Endothelial cell (in vitro differentiated cells): ENCODE measurements at regions not wholly inside any gene's neighbourhood (a gene's known extent, or its start where the extent isn't known, plus 50 kb on each side); places are given as distances from the start of the nearest gene placed in this dataset.

Experiments used
- DNase-seq: peaks from one replicate; pipeline ENCODE4 v3.0.0; 2021; ENCODE audit warnings: low spot score
- H3K27ac Mint-ChIP-seq: one replicate; pipeline ENCODE4 v1.8.0; 2021; ENCODE audit warnings: mixed read lengths, inconsistent platforms; ENCODE audit not compliant: unreplicated experiment
- H3K27me3 Mint-ChIP-seq: one replicate; pipeline ENCODE4 v1.8.0; 2021; ENCODE audit warnings: mild to moderate bottlenecking, moderate library complexity, mixed read lengths, inconsistent platforms; ENCODE audit not compliant: unreplicated experiment
- H3K36me3 Mint-ChIP-seq: one replicate; pipeline ENCODE4 v1.8.0; 2021; ENCODE audit warnings: mild to moderate bottlenecking, low read depth, mixed read lengths, inconsistent platforms; ENCODE audit not compliant: unreplicated experiment
- H3K4me1 Mint-ChIP-seq: one replicate; pipeline ENCODE4 v1.8.0; 2021; ENCODE audit warnings: mild to moderate bottlenecking, mixed read lengths, inconsistent platforms; ENCODE audit not compliant: unreplicated experiment
- H3K4me3 Mint-ChIP-seq: one replicate; pipeline ENCODE4 v1.8.0; 2021; ENCODE audit warnings: mild to moderate bottlenecking, mixed read lengths, inconsistent platforms; ENCODE audit not compliant: unreplicated experiment
- H3K9me3 Mint-ChIP-seq: one replicate; pipeline ENCODE4 v1.8.0; 2021; ENCODE audit warnings: mixed read lengths, inconsistent platforms; ENCODE audit not compliant: unreplicated experiment
- TF ChIP-seq, protein P1 (sequence below): fragments of 200-600 bp; sonication (generic); IDR thresholded peaks from one replicate; pipeline ENCODE4 v1.5.0; 2021; ENCODE audit warnings: antibody characterized with exemption; ENCODE audit not compliant: unreplicated experiment

DNA sequence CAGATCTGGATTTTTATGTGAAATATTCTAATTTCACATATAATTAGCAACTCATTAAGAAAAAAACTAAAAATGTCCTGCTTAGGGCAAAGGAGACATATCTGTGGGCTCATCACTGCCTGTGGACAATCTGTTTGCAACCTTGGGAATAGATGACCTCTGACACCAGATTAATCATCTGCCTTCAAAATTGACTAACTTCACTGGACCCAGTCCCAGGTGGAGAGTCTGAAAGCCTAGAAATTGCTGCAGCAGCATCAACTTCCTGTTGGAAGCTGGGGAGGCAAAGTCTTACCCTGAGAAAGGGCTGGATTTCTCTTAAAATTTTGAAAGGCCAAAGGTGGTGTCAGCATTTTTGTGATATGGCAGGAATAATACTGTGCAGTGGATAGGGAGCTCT, 76.3 kb upstream of the TNC start:
- Mint-ChIP-seq H3K27ac (no peak overlapping the region), H3K36me3 (no peaks in the 10 kb centered on the region), H3K4me1 (peaks cover 17% of the 10 kb centered on the region), H3K9me3 (no peaks in the 10 kb centered on the region), H3K27me3 (peaks cover 5% of the 10 kb centered on the region), H3K4me3 (no peak overlapping the region)
- TF ChIP-seq, protein P1, sequence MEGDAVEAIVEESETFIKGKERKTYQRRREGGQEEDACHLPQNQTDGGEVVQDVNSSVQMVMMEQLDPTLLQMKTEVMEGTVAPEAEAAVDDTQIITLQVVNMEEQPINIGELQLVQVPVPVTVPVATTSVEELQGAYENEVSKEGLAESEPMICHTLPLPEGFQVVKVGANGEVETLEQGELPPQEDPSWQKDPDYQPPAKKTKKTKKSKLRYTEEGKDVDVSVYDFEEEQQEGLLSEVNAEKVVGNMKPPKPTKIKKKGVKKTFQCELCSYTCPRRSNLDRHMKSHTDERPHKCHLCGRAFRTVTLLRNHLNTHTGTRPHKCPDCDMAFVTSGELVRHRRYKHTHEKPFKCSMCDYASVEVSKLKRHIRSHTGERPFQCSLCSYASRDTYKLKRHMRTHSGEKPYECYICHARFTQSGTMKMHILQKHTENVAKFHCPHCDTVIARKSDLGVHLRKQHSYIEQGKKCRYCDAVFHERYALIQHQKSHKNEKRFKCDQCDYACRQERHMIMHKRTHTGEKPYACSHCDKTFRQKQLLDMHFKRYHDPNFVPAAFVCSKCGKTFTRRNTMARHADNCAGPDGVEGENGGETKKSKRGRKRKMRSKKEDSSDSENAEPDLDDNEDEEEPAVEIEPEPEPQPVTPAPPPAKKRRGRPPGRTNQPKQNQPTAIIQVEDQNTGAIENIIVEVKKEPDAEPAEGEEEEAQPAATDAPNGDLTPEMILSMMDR, result no peak
- no peak for DNase-seq

DNA sequence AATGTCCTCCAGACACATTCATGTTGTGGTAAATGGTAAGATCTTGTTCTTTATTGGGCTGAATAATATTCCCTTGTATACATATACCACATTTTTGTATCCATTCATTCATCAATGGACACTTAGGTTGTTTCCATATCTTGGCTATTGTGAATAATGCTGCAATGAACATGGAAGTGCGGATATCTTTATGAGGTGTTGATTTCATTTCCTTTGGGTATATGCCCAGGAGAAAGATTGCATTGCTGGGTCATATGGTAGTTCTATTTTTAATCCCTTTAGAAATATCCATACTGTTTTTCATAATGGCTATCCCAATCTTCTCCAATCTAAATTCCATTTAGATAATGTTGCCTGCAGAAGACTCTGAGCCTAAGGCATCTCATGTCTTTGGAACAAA, 78.0 kb upstream of the TNC start:
- peaks cover 19% of the 10 kb centered on the region for H3K4me1 Mint-ChIP-seq
- H3K9me3 Mint-ChIP-seq, result no peaks in the 10 kb centered on the region
- TF ChIP-seq, protein P1, result no peak
- no peak overlapping the region for H3K27ac Mint-ChIP-seq
- no peak overlapping the region for H3K4me3 Mint-ChIP-seq
- peaks cover 3% of the 10 kb centered on the region for H3K27me3 Mint-ChIP-seq
- no peaks in the 10 kb centered on the region for H3K36me3 Mint-ChIP-seq
- no peak for DNase-seq

DNA sequence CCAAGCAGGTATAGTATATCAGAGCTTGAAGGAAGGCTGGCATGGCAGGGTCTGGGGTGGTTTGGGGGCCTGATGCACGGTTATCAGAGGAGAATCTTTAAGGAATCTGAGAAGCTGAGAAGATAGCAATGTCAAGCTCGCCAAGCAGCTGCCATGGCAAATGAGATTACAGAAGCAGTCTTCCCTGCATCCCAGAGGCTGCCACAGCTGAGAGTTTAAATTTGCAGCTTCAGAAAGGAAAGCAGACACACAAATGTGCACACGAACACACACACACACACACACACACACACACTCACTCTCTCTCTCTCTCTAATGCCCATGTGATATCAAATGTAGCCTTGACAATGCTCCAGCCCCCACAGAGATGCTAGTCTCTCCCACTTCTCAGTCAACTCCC, 79.0 kb upstream of the TNC start:
- H3K27me3 Mint-ChIP-seq, result peaks cover 1% of the 10 kb centered on the region
- H3K4me1 Mint-ChIP-seq, result peaks cover 21% of the 10 kb centered on the region
- TF ChIP-seq, protein P1, result no peak
- DNase-seq, result no peak
- no peaks in the 10 kb centered on the region for H3K36me3 Mint-ChIP-seq
- no peaks in the 10 kb centered on the region for H3K9me3 Mint-ChIP-seq
- H3K27ac Mint-ChIP-seq, result no peak overlapping the region
- H3K4me3 Mint-ChIP-seq, result no peak overlapping the region

DNA sequence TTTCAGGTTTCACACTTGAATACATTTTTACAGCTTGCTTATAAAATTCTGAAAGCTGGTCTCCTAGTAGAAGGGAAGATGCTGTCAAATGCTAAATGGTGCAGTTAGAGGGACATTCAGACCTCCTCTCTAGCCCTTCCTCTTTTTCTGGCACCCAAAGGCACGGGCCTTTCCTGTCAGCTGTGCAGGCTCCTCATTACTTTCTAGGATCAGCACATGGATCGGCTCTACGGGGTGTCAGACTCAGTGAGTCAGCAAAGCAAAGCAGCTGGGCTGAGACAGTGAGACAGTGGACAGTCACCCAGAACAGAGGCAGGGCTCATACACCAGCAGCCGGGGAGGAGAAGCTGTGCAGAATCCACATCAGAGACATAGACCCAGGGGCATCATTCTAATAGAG, 80.0 kb upstream of the TNC start:
- no peaks in the 10 kb centered on the region for H3K9me3 Mint-ChIP-seq
- peaks cover 1% of the 10 kb centered on the region for H3K27me3 Mint-ChIP-seq
- DNase-seq, result no peak
- H3K27ac Mint-ChIP-seq, result no peak overlapping the region
- peaks cover 19% of the 10 kb centered on the region for H3K4me1 Mint-ChIP-seq
- TF ChIP-seq, protein P1, result no peak
- no peaks in the 10 kb centered on the region for H3K36me3 Mint-ChIP-seq
- no peak overlapping the region for H3K4me3 Mint-ChIP-seq

DNA sequence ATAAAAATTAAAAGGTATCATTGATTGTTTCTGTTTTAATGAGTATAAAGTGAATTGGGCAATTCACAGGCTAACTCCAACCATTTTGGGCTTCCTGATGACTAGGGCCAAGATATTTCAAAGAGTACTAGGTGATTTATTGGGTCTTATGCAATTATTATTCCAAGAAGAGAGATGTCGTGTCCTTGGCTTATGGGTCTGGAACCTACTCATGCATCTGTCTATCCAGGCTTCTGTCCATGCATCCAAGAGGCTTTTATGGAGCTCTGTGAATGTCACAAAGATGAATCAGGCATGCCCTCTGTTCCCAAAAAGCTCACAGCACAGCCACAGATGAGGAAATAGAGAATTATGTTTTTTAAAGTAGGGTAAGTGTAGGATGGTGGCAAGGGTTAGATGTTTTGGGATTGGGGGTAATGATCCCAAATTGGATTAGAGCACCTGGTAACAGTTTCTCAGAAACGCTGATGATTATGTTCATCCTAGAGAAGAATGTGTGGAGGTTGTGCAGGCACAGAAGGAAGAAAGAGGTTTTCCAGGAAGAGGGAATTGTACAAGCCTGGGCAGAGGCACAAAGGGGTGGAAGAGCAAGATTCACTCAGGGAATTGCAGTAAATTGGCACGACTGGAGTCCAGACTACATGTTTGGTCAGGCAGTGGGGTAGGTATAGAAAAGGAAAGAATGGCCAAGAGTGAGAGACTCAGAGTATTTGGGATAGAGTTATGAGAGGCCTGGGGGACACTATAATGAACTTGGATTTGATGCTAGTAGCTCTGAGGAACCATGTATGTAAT, 83.0 kb upstream of the TNC start:
- Mint-ChIP-seq H3K27me3 (peaks cover 1% of the 10 kb centered on the region), H3K27ac (no peak overlapping the region), H3K36me3 (no peaks in the 10 kb centered on the region), H3K4me1 (peaks cover 20% of the 10 kb centered on the region), H3K9me3 (no peaks in the 10 kb centered on the region), H3K4me3 (no peak overlapping the region)
- no peak for DNase-seq
- TF ChIP-seq, protein P1, result no peak
